Panc1 (cell line): ENCODE measurements at regions not wholly inside any gene's neighbourhood (a gene's known extent, or its start where the extent isn't known, plus 50 kb on each side); places are given as distances from the start of the nearest gene placed in this dataset.

ENCODE experiments used
- ATAC-seq: fragments of 200-7000 bp; cut with Tn5 transposase; 2 replicates; pipeline ENCODE4 v1.9.1; 2020; ENCODE audit warnings: mild to moderate bottlenecking, moderate library complexity
- BruUV-seq: library from RNA; stranded (reverse); fragments of 400-500 nt; replicated peaks from 2 replicates; lab custom pipeline; 2021; lab: Mats Ljungman, UMichigan
- CTCF ChIA-PET: fragments of 300-600 bp; sonication (Branson Sonifier 250); formaldehyde crosslinking; loops from one replicate; lab custom pipeline; 2022; ENCODE audit warnings: antibody characterized with exemption; lab: Charles Lee
- POLR2A ChIA-PET: fragments of 300-600 bp; sonication (Branson Sonifier 250); formaldehyde crosslinking; loops from one replicate; lab custom pipeline; 2022; ENCODE audit warnings: antibody characterized with exemption; lab: Charles Lee
- DNase-seq: peaks from one replicate; pipeline ENCODE4 v3.0.0-alpha.2; 2010; ENCODE audit warnings: low read depth, low spot score
- H3K27ac ChIP-seq: 2 replicates; pipeline ENCODE4 v1.5.1; 2011; ENCODE audit warnings: mild to moderate bottlenecking, low read length, inconsistent platforms
- H3K27me3 ChIP-seq: fragments of 200-500 bp; sonication (Bioruptor generic); 2 replicates; pipeline ENCODE4 v1.6.0; 2014; ENCODE audit warnings: low read length, inconsistent platforms; ENCODE audit not compliant: control insufficient read depth, insufficient read depth
- H3K36me3 ChIP-seq: fragments of 200-500 bp; sonication (Bioruptor generic); 2 replicates; pipeline ENCODE4 v1.5.1; 2014; ENCODE audit warnings: inconsistent platforms, mild to moderate bottlenecking, low read length, moderate library complexity; ENCODE audit not compliant: control insufficient read depth, insufficient read depth
- H3K4me1 ChIP-seq: 2 replicates; pipeline ENCODE4 v1.5.1; 2011; ENCODE audit warnings: inconsistent platforms, mild to moderate bottlenecking, low read length, moderate library complexity; ENCODE audit not compliant: control insufficient read depth, insufficient read depth
- H3K4me3 ChIP-seq, 2 experiments: 2 replicates each; pipeline ENCODE4 v1.5.1; 2011 to 2012; ENCODE audit warnings: low read depth in 2 of 2, low read length in 2 of 2, mild to moderate bottlenecking in 2 of 2, inconsistent platforms in 1 of 2, moderate library complexity in 1 of 2
- H3K9me3 ChIP-seq: fragments of 200-500 bp; sonication (Bioruptor generic); 2 replicates; pipeline ENCODE4 v1.5.1; 2014; ENCODE audit warnings: low read depth, mild to moderate bottlenecking, inconsistent platforms, low read length, moderate library complexity; ENCODE audit not compliant: control insufficient read depth, insufficient read depth
- POLR2AphosphoS5 ChIP-seq: IDR thresholded peaks from 2 replicates; pipeline ENCODE4 v1.6.1; 2012; ENCODE audit warnings: mild to moderate bottlenecking, low read depth, low read length, moderate library complexity
- TCF7L2 ChIP-seq: IDR thresholded peaks from 2 replicates; pipeline ENCODE4 v1.6.1; 2011; ENCODE audit warnings: mild to moderate bottlenecking, low read depth, low read length, inconsistent platforms
- in situ Hi-C: cut with HindIII; loops from 2 replicates; pipeline ENCODE4 v1.10.0; 2016; ENCODE audit warnings: low sequenced_read_pairs, low pct_unique_long_range_greater_than_20kb
- intact Hi-C: fragments of 100-400 bp; cut with micrococcal nuclease; formaldehyde crosslinking; loops from one replicate; pipeline ENCODE4 v1.10.0; 2022; ENCODE audit not compliant: unreplicated experiment
- TF ChIP-seq, protein P1 (sequence below), 2 experiments: IDR thresholded peaks; 2 replicates each; pipeline ENCODE4 v1.6.1; 2011 to 2012; ENCODE audit warnings: low read depth in 2 of 2, control low read depth in 1 of 2, low read length in 1 of 2, mild to moderate bottlenecking in 1 of 2, moderate library complexity in 1 of 2; ENCODE audit not compliant: insufficient read depth in 1 of 2
- TF ChIP-seq, protein P2 (sequence below): fragments of 450-650 bp; IDR thresholded peaks from 2 replicates; pipeline ENCODE4 v1.5.1; 2017; ENCODE audit warnings: mild to moderate bottlenecking

DNA sequence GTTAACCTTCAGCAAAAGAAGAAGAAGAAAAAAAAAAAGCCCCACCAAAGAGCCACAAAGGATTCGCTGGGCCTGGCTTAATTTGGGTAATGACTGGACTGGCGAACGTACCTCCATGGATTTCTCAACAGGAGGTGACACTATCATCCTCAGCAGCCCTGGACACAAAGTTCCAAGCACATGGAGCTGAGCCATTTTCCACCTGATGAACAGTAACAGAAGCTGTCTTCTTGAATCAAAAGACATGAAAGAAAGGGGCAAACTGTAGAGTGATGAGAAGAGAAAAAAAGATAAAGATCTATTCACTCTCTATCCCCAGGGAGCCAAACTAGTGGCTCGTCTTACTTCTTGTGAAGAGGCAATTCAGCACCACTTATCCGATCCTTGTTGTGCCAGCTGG, 150.2 kb upstream of the TRPM3 start:
- TF ChIP-seq, protein P1, sequence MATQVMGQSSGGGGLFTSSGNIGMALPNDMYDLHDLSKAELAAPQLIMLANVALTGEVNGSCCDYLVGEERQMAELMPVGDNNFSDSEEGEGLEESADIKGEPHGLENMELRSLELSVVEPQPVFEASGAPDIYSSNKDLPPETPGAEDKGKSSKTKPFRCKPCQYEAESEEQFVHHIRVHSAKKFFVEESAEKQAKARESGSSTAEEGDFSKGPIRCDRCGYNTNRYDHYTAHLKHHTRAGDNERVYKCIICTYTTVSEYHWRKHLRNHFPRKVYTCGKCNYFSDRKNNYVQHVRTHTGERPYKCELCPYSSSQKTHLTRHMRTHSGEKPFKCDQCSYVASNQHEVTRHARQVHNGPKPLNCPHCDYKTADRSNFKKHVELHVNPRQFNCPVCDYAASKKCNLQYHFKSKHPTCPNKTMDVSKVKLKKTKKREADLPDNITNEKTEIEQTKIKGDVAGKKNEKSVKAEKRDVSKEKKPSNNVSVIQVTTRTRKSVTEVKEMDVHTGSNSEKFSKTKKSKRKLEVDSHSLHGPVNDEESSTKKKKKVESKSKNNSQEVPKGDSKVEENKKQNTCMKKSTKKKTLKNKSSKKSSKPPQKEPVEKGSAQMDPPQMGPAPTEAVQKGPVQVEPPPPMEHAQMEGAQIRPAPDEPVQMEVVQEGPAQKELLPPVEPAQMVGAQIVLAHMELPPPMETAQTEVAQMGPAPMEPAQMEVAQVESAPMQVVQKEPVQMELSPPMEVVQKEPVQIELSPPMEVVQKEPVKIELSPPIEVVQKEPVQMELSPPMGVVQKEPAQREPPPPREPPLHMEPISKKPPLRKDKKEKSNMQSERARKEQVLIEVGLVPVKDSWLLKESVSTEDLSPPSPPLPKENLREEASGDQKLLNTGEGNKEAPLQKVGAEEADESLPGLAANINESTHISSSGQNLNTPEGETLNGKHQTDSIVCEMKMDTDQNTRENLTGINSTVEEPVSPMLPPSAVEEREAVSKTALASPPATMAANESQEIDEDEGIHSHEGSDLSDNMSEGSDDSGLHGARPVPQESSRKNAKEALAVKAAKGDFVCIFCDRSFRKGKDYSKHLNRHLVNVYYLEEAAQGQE (IDR thresholded peaks at IDR 0.05; ENCODE audit: insufficient read depth in 1 of 2, low read depth in 2 of 2, low read length in 1 of 2), result no peak
- TF ChIP-seq, protein P2, sequence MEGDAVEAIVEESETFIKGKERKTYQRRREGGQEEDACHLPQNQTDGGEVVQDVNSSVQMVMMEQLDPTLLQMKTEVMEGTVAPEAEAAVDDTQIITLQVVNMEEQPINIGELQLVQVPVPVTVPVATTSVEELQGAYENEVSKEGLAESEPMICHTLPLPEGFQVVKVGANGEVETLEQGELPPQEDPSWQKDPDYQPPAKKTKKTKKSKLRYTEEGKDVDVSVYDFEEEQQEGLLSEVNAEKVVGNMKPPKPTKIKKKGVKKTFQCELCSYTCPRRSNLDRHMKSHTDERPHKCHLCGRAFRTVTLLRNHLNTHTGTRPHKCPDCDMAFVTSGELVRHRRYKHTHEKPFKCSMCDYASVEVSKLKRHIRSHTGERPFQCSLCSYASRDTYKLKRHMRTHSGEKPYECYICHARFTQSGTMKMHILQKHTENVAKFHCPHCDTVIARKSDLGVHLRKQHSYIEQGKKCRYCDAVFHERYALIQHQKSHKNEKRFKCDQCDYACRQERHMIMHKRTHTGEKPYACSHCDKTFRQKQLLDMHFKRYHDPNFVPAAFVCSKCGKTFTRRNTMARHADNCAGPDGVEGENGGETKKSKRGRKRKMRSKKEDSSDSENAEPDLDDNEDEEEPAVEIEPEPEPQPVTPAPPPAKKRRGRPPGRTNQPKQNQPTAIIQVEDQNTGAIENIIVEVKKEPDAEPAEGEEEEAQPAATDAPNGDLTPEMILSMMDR, result no peak
- TF ChIP-seq POLR2AphosphoS5, result no peak
- Histone ChIP-seq H3K36me3 (no peaks in the 10 kb centered on the region), H3K9me3 (no peaks in the 10 kb centered on the region), H3K4me1 (no peaks in the 10 kb centered on the region), H3K4me3 (no peak overlapping the region), H3K27me3 (no peaks in the 10 kb centered on the region), H3K27ac (no peak overlapping the region)
- intact Hi-C loops, result no loop called here
- no peak for DNase-seq
- BruUV-seq, result no TSS peak
- in situ Hi-C loops, result no loop called here
- ChIA-PET POLR2A (no interaction called here), CTCF (no interaction called here)
- ATAC-seq, result no peak

DNA sequence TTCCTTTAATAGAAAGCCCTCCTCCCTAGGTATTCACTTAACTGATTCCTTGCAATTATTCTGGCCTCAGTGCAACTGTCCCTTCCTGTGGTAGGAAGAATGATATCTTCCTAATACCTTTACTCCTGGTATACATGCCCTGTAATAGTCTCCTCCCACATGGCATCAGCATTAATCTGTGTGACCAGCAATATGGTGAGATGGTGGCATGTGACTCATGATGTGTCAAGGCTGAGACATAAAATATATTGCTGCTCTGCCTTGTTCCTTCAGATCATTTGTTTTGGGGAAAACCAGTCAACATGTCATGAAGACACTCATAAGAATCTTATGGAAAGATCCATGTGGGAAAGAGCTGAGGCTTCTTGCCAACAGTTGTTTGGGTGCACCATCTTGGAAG, 149.1 kb upstream of the TRPM3 start:
- CTCF ChIA-PET, result no interaction called here
- no peak overlapping the region for H3K27ac ChIP-seq
- no peaks in the 10 kb centered on the region for H3K27me3 ChIP-seq
- in situ Hi-C loops, result no loop called here
- no peak for ATAC-seq
- POLR2A ChIA-PET, result no interaction called here
- intact Hi-C loops, result no loop called here
- H3K36me3 ChIP-seq, result no peaks in the 10 kb centered on the region
- DNase-seq, result no peak
- no peaks in the 10 kb centered on the region for H3K9me3 ChIP-seq
- H3K4me1 ChIP-seq, result no peaks in the 10 kb centered on the region
- no TSS peak for BruUV-seq
- no peak overlapping the region for H3K4me3 ChIP-seq
- TF ChIP-seq, protein P2, result no peak
- TF ChIP-seq TCF7L2, result no peak
- TF ChIP-seq, protein P1 (IDR thresholded peaks at IDR 0.05; ENCODE audit: insufficient read depth in 1 of 2, low read depth in 2 of 2, low read length in 1 of 2), result no peak
